ENCODE measurements at regions not wholly inside any gene's neighbourhood (a gene's known extent, or its start where the extent isn't known, plus 50 kb on each side); places are given as distances from the start of the nearest gene placed in this dataset.

- no peak for DNase-seq (ENCODE audit: low read depth, low spot score)
Observed at GRCh38 chr2:223107825-223108224, 55.8 kb downstream of the KCNE4 start.

GRCh38 chr2:223108351-223109050 is 56.5 kb downstream of the KCNE4 start:
- no peak for DNase-seq (ENCODE audit: low read depth, low spot score)

- no peak for DNase-seq (ENCODE audit: low read depth, low spot score)
Observed at GRCh38 chr2:223109341-223109740, 57.4 kb downstream of the KCNE4 start.

GRCh38 chr2:223113161-223113560 is 61.2 kb downstream of the KCNE4 start:
- DNase-seq (ENCODE audit: low read depth, low spot score) = no peak

- peak; percentile 51 for DNase-seq (ENCODE audit: low read depth, low spot score)
Observed at GRCh38 chr2:223114170-223114569, 62.2 kb downstream of the KCNE4 start.

GRCh38 chr2:223114917-223115316 is 62.9 kb downstream of the KCNE4 start:
- DNase-seq (ENCODE audit: low read depth, low spot score) = no peak

GRCh38 chr2:223117533-223117932 is 65.5 kb downstream of the KCNE4 start:
- no peak for DNase-seq (ENCODE audit: low read depth, low spot score)

GRCh38 chr2:223121283-223121682 is 69.3 kb downstream of the KCNE4 start:
- DNase-seq (ENCODE audit: low read depth, low spot score) = no peak

- no peak for DNase-seq (ENCODE audit: low read depth, low spot score)
Observed at GRCh38 chr2:223122781-223123180, 70.8 kb downstream of the KCNE4 start.

GRCh38 chr2:223123855-223124610 is 72.0 kb downstream of the KCNE4 start:
- no peak for DNase-seq (ENCODE audit: low read depth, low spot score)

- no peak for DNase-seq (ENCODE audit: low read depth, low spot score)
Observed at GRCh38 chr2:223141606-223142005, 89.6 kb downstream of the KCNE4 start.

GRCh38 chr2:223142118-223142517 is 90.1 kb downstream of the KCNE4 start:
- DNase-seq (ENCODE audit: low read depth, low spot score) = no peak

- DNase-seq (ENCODE audit: low read depth, low spot score) = no peak
Observed at GRCh38 chr2:223147431-223147830, 95.4 kb downstream of the KCNE4 start.

GRCh38 chr2:223148516-223148915 is 96.5 kb downstream of the KCNE4 start:
- no peak for DNase-seq (ENCODE audit: low read depth, low spot score)

- DNase-seq (ENCODE audit: low read depth, low spot score) = no peak
Observed at GRCh38 chr2:223155956-223156355, 104.0 kb downstream of the KCNE4 start.

GRCh38 chr2:223161873-223162458 is 110.0 kb downstream of the KCNE4 start:
- no peak for DNase-seq (ENCODE audit: low read depth, low spot score)

- DNase-seq (ENCODE audit: low read depth, low spot score) = no peak
Observed at GRCh38 chr2:223165423-223166214, 113.6 kb downstream of the KCNE4 start.

- DNase-seq (ENCODE audit: low read depth, low spot score) = no peak
Observed at GRCh38 chr2:223166215-223166493, 114.2 kb downstream of the KCNE4 start.

- no peak for DNase-seq (ENCODE audit: low read depth, low spot score)
Observed at GRCh38 chr2:223166983-223167650, 115.1 kb downstream of the KCNE4 start.

- DNase-seq (ENCODE audit: low read depth, low spot score) = no peak
Observed at GRCh38 chr2:223169830-223170605, 118.0 kb downstream of the KCNE4 start.

- no peak for DNase-seq (ENCODE audit: low read depth, low spot score)
Observed at GRCh38 chr2:223176970-223177369, 125.0 kb downstream of the KCNE4 start.
